Activated B cell treated with CpG ODN at 0.5 μM for 24 hours (primary cell): ENCODE measurements at regions not wholly inside any gene's neighbourhood (a gene's known extent, or its start where the extent isn't known, plus 50 kb on each side); places are given as distances from the start of the nearest gene placed in this dataset.

Experiments used
- ATAC-seq: fragments of 200-7000 bp; cut with Tn5 transposase; one replicate; pipeline ENCODE4 v1.10.0; 2021; ENCODE audit warnings: low read depth, mild to moderate bottlenecking, moderate library complexity
- CTCF ChIA-PET: fragments of 350-600 bp; sonication (Branson Sonifier 250); formaldehyde crosslinking; loops from one replicate; lab custom pipeline; 2021; ENCODE audit warnings: antibody characterized with exemption; lab: Charles Lee
- POLR2A ChIA-PET: fragments of 350-600 bp; sonication (Branson Sonifier 250); formaldehyde crosslinking; loops from one replicate; lab custom pipeline; 2021; ENCODE audit warnings: antibody characterized with exemption; lab: Charles Lee
- DNase-seq: peaks from one replicate; pipeline ENCODE4 v3.0.0; 2022
- H3K27ac Mint-ChIP-seq: one replicate; pipeline ENCODE4 v1.8.0; 2020; ENCODE audit warnings: mixed read lengths
- H3K27me3 Mint-ChIP-seq: one replicate; pipeline ENCODE4 v1.8.0; 2021; ENCODE audit warnings: mixed read lengths
- H3K36me3 Mint-ChIP-seq: one replicate; pipeline ENCODE4 v1.8.0; 2021; ENCODE audit warnings: low read depth, mixed read lengths
- H3K4me1 Mint-ChIP-seq: one replicate; pipeline ENCODE4 v1.8.0; 2021; ENCODE audit warnings: mixed read lengths
- H3K4me3 Mint-ChIP-seq: one replicate; pipeline ENCODE4 v1.8.0; 2020; ENCODE audit warnings: mild to moderate bottlenecking, mixed read lengths
- H3K9me3 Mint-ChIP-seq: one replicate; pipeline ENCODE4 v1.8.0; 2020; ENCODE audit warnings: mixed read lengths
- CTCF ChIP-seq: fragments of 200-600 bp; IDR thresholded peaks from one replicate; pipeline ENCODE4 v1.8.0; 2022; ENCODE audit warnings: antibody characterized with exemption, mild to moderate bottlenecking
- intact Hi-C: fragments of 100-400 bp; cut with micrococcal nuclease; formaldehyde crosslinking; loops from one replicate; pipeline ENCODE4 v1.15.1; 2024

- no peaks in the 10 kb centered on the region for H3K36me3 Mint-ChIP-seq
- H3K9me3 Mint-ChIP-seq, result peaks cover 2% of the 10 kb centered on the region
- CTCF ChIA-PET, result no interaction called here
- no peak overlapping the region for H3K27ac Mint-ChIP-seq
- DNase-seq (no peak), ATAC-seq (no peak)
- H3K4me3 Mint-ChIP-seq, result no peak overlapping the region
- H3K27me3 Mint-ChIP-seq, result peaks cover 2% of the 10 kb centered on the region
- TF ChIP-seq CTCF, result no peak
- POLR2A ChIA-PET, result no interaction called here
- intact Hi-C loops, result no loop called here
- no peaks in the 10 kb centered on the region for H3K4me1 Mint-ChIP-seq
These were observed 347.9 kb upstream of the TSHZ2 start for GRCh38 chr20:52624281-52624680.

GRCh38 chr20:52622081-52622480 lies 350.1 kb upstream of the TSHZ2 start:
- Mint-ChIP-seq H3K27ac (no peak overlapping the region), H3K9me3 (no peaks in the 10 kb centered on the region), H3K4me1 (no peaks in the 10 kb centered on the region), H3K27me3 (peaks cover 2% of the 10 kb centered on the region), H3K36me3 (no peaks in the 10 kb centered on the region), H3K4me3 (no peak overlapping the region)
- ChIA-PET CTCF (no interaction called here), POLR2A (no interaction called here)
- intact Hi-C loops, result no loop called here
- ATAC-seq (no peak), DNase-seq (no peak)
- no peak for TF ChIP-seq CTCF

- Mint-ChIP-seq H3K4me1 (no peaks in the 10 kb centered on the region), H3K36me3 (no peaks in the 10 kb centered on the region), H3K27me3 (peaks cover 2% of the 10 kb centered on the region), H3K4me3 (no peak overlapping the region), H3K9me3 (no peaks in the 10 kb centered on the region), H3K27ac (no peak overlapping the region)
- no peak for ATAC-seq
- TF ChIP-seq CTCF, result no peak
- no peak for DNase-seq
- intact Hi-C loops, result no loop called here
- ChIA-PET POLR2A (no interaction called here), CTCF (no interaction called here)
These were observed 350.8 kb upstream of the TSHZ2 start for GRCh38 chr20:52621401-52621800.

- intact Hi-C loops, result no loop called here
- no peak for TF ChIP-seq CTCF
- Mint-ChIP-seq H3K36me3 (no peaks in the 10 kb centered on the region), H3K27ac (no peak overlapping the region), H3K27me3 (peaks cover 2% of the 10 kb centered on the region), H3K9me3 (no peaks in the 10 kb centered on the region), H3K4me3 (no peak overlapping the region), H3K4me1 (no peaks in the 10 kb centered on the region)
- ATAC-seq (no peak), DNase-seq (no peak)
- ChIA-PET POLR2A (no interaction called here), CTCF (no interaction called here)
These were observed 352.5 kb upstream of the TSHZ2 start for GRCh38 chr20:52619671-52620070.

- H3K9me3 Mint-ChIP-seq, result no peaks in the 10 kb centered on the region
- no peak overlapping the region for H3K4me3 Mint-ChIP-seq
- TF ChIP-seq CTCF, result no peak
- no peak for DNase-seq
- H3K27me3 Mint-ChIP-seq, result peaks cover 2% of the 10 kb centered on the region
- POLR2A ChIA-PET, result no interaction called here
- H3K4me1 Mint-ChIP-seq, result no peaks in the 10 kb centered on the region
- intact Hi-C loops, result no loop called here
- CTCF ChIA-PET, result no interaction called here
- no peaks in the 10 kb centered on the region for H3K36me3 Mint-ChIP-seq
- no peak overlapping the region for H3K27ac Mint-ChIP-seq
- no peak for ATAC-seq
These were observed 353.1 kb upstream of the TSHZ2 start for GRCh38 chr20:52619101-52619500.
